ENCODE measurements at regions not wholly inside any gene's neighbourhood (a gene's known extent, or its start where the extent isn't known, plus 50 kb on each side); places are given as distances from the start of the nearest gene placed in this dataset.

GRCh38 chr16:6019490-6019991 is 921.9 kb upstream of the EEF2KMT start:
- TF ChIP-seq, protein P1, sequence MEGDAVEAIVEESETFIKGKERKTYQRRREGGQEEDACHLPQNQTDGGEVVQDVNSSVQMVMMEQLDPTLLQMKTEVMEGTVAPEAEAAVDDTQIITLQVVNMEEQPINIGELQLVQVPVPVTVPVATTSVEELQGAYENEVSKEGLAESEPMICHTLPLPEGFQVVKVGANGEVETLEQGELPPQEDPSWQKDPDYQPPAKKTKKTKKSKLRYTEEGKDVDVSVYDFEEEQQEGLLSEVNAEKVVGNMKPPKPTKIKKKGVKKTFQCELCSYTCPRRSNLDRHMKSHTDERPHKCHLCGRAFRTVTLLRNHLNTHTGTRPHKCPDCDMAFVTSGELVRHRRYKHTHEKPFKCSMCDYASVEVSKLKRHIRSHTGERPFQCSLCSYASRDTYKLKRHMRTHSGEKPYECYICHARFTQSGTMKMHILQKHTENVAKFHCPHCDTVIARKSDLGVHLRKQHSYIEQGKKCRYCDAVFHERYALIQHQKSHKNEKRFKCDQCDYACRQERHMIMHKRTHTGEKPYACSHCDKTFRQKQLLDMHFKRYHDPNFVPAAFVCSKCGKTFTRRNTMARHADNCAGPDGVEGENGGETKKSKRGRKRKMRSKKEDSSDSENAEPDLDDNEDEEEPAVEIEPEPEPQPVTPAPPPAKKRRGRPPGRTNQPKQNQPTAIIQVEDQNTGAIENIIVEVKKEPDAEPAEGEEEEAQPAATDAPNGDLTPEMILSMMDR (IDR thresholded peaks at IDR 0.05) = no peak
- no peak for TF ChIP-seq POLR2A (IDR thresholded peaks at IDR 0.05)
